LNCaP clone FGC (cell line): ENCODE measurements at regions not wholly inside any gene's neighbourhood (a gene's known extent, or its start where the extent isn't known, plus 50 kb on each side); places are given as distances from the start of the nearest gene placed in this dataset.
"Not testable (repeated sequence)": the region's sequence is repeated elsewhere in the genome, so short reads cannot be mapped to it uniquely, and the experiment has no call there.

ENCODE experiments used
- DNase-seq: peaks from one replicate; pipeline ENCODE4 v3.0.0-alpha.2; 2011; ENCODE audit warnings: low read depth
- H3K4me3 ChIP-seq: 2 replicates; pipeline ENCODE4 v1.5.1; 2011; ENCODE audit warnings: mild to moderate bottlenecking, low read depth, low read length, control low read depth
- TF ChIP-seq, protein P1 (sequence below): IDR thresholded peaks from 2 replicates; pipeline ENCODE4 v1.5.1; 2012; ENCODE audit warnings: mild to moderate bottlenecking; ENCODE audit not compliant: control insufficient read depth, insufficient read depth; ENCODE audit errors: extremely low read depth

- TF ChIP-seq, protein P1, sequence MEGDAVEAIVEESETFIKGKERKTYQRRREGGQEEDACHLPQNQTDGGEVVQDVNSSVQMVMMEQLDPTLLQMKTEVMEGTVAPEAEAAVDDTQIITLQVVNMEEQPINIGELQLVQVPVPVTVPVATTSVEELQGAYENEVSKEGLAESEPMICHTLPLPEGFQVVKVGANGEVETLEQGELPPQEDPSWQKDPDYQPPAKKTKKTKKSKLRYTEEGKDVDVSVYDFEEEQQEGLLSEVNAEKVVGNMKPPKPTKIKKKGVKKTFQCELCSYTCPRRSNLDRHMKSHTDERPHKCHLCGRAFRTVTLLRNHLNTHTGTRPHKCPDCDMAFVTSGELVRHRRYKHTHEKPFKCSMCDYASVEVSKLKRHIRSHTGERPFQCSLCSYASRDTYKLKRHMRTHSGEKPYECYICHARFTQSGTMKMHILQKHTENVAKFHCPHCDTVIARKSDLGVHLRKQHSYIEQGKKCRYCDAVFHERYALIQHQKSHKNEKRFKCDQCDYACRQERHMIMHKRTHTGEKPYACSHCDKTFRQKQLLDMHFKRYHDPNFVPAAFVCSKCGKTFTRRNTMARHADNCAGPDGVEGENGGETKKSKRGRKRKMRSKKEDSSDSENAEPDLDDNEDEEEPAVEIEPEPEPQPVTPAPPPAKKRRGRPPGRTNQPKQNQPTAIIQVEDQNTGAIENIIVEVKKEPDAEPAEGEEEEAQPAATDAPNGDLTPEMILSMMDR, result no peak
- H3K4me3 ChIP-seq, result no peak overlapping the region
- DNase-seq, result no peak
These were observed 64.4 kb upstream of the TEX13D start for GRCh38 chrX:124268099-124268498.

DNA sequence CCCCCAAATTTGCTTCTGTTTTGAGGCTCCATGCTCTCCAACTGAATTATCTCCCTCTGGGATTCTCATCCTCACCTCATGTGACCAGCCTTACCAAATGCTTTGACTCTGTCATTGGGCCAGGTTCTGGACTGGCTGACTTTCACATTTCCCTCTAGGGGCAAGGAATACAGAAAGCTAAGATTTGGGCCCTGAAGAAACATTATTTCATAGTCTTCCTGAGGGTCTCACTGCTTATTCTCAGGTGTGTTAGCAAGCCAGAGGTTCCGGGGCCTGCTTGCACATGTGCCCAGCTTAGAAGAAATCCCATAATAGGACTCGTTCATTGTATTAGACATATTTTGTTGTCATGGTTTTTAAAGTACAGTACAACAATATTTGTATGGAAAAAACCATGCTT, 62.6 kb upstream of the TEX13D start:
- no peak for DNase-seq
- H3K4me3 ChIP-seq, result no peak overlapping the region
- TF ChIP-seq, protein P1, result no peak

GRCh38 chrX:124271599-124271998, 60.9 kb upstream of the TEX13D start:
- not testable (repeated sequence) for H3K4me3 ChIP-seq, DNase-seq

DNA sequence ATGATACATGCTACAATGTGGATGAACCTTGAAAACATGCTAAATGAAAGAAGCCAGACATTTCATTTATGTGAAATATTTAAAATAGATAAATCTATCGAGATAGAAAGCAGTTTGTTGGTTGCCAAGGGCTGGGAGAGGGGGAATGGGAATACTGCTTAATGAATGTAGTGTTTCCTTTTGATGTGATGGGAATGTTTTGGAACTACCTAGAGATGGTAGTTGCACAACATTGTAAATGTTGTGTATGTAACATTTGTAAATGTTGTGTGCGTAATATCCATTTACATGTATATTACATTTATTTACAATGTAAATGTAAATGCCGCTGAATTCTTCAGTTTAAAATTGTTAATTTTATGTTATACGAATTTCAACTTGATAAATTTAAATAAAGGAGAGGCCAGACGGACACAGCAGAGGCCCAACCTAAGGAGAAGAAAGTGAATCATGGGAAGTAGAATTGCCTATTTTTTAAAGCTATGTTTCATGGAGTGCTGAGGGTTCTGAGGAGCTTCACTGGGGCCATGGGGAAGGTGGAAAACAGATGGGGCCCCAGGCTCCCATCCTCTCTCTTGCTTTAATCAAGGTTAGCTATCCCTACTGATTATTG, 60.0 kb upstream of the TEX13D start:
- H3K4me3 ChIP-seq, result no peak overlapping the region
- TF ChIP-seq, protein P1, result no peak
- DNase-seq, result no peak

- no peak for DNase-seq
- no peak overlapping the region for H3K4me3 ChIP-seq
- TF ChIP-seq, protein P1, result no peak
These were observed 57.9 kb upstream of the TEX13D start for GRCh38 chrX:124274438-124275181.

GRCh38 chrX:124275182-124275894, 57.1 kb upstream of the TEX13D start:
- TF ChIP-seq, protein P1, result no peak
- H3K4me3 ChIP-seq, result no peak overlapping the region
- no peak for DNase-seq

DNA sequence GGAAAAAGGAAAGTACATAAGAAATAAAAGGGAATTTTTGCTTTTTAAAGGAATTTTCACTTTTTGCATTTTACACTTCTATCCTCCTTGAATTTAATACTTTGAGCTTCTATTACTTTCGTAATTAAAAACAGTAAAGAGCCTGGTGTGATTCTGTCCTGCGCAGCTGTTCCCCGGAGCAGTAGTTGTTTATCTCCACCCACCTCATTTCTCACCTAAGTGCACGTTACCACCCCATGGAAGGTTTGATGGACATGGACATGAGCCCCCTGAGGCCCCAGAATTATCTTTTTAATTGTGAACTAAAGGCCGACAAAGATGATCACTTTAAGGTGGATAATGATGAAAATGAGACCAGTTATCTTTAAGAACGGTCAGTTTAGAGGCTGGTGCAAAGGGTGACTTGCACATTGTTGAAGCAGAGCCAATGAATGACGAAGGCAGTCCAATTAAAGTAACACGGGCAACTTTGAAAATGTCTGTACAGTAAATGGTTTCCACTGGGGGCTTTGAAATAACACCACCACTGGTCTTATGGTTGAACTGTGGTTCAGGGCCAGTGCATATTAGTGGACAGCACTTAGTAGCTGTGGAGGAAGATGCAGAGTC, 52.1 kb upstream of the TEX13D start:
- no peak for DNase-seq
- H3K4me3 ChIP-seq, result no peak overlapping the region
- TF ChIP-seq, protein P1, result no peak
